Fibroblast of skin of left biceps (primary cell): ENCODE measurements at regions not wholly inside any gene's neighbourhood (a gene's known extent, or its start where the extent isn't known, plus 50 kb on each side); places are given as distances from the start of the nearest gene placed in this dataset.
"Not testable (repeated sequence)": the region's sequence is repeated elsewhere in the genome, so short reads cannot be mapped to it uniquely, and the experiment has no call there.

ENCODE experiments used
- DNase-seq, 2 experiments: peaks; one replicate each; pipeline ENCODE4 v3.0.0-alpha.2; 2013; ENCODE audit warnings: low read depth in 2 of 2

GRCh38 chr5:176018598-176018997, 50.5 kb upstream of the THOC3 start:
- not testable (repeated sequence) for DNase-seq

- DNase-seq = not testable (repeated sequence)
Measured at GRCh38 chr5:176020852-176021251, 52.7 kb upstream of the THOC3 start.

- not testable (repeated sequence) for DNase-seq
Measured at GRCh38 chr5:176023535-176023934, 55.4 kb upstream of the THOC3 start.

GRCh38 chr5:176029445-176029844, 61.3 kb upstream of the THOC3 start:
- not testable (repeated sequence) for DNase-seq

- DNase-seq = not testable (repeated sequence)
Measured at GRCh38 chr5:176030361-176031117, 62.4 kb upstream of the THOC3 start.

- DNase-seq = not testable (repeated sequence)
Measured at GRCh38 chr5:176031118-176031510, 63.0 kb upstream of the THOC3 start.

GRCh38 chr5:176033186-176033585, 65.1 kb upstream of the THOC3 start:
- DNase-seq = not testable (repeated sequence)

GRCh38 chr5:176034407-176035200, 66.5 kb upstream of the THOC3 start:
- DNase-seq = not testable (repeated sequence)

- DNase-seq = not testable (repeated sequence)
Measured at GRCh38 chr5:176035201-176035530, 67.1 kb upstream of the THOC3 start.

- DNase-seq = not testable (repeated sequence)
Measured at GRCh38 chr5:176035816-176036308, 67.7 kb upstream of the THOC3 start.

- DNase-seq = not testable (repeated sequence)
Measured at GRCh38 chr5:176036391-176036790, 68.3 kb upstream of the THOC3 start.

GRCh38 chr5:176037190-176037589, 69.1 kb upstream of the THOC3 start:
- DNase-seq = not testable (repeated sequence)

GRCh38 chr5:176040105-176040801, 72.1 kb upstream of the THOC3 start:
- DNase-seq = not testable (repeated sequence)

GRCh38 chr5:176041248-176041994, 73.3 kb upstream of the THOC3 start:
- DNase-seq = not testable (repeated sequence)

- DNase-seq = not testable (repeated sequence)
Measured at GRCh38 chr5:176042020-176042658, 74.0 kb upstream of the THOC3 start.

GRCh38 chr5:176043252-176043829, 75.2 kb upstream of the THOC3 start:
- not testable (repeated sequence) for DNase-seq

GRCh38 chr5:176043986-176044385, 75.9 kb upstream of the THOC3 start:
- DNase-seq = not testable (repeated sequence)

- not testable (repeated sequence) for DNase-seq
Measured at GRCh38 chr5:176044431-176044830, 76.3 kb upstream of the THOC3 start.

GRCh38 chr5:176045442-176045841, 77.3 kb upstream of the THOC3 start:
- DNase-seq = not testable (repeated sequence)

GRCh38 chr5:176048671-176049070, 80.6 kb upstream of the THOC3 start:
- DNase-seq = not testable (repeated sequence)
